Muscle of leg (tissue), 3 donors: ENCODE measurements at regions not wholly inside any gene's neighbourhood (a gene's known extent, or its start where the extent isn't known, plus 50 kb on each side); places are given as distances from the start of the nearest gene placed in this dataset.
"Not testable (repeated sequence)": the region's sequence is repeated elsewhere in the genome, so short reads cannot be mapped to it uniquely, and the experiment has no call there.

Source experiments
- DNase-seq: peaks from one replicate; pipeline ENCODE4 v3.0.0; 2013
- H3K27ac ChIP-seq: one replicate; pipeline ENCODE4 v1.5.1; 2013; ENCODE audit warnings: mild to moderate bottlenecking, low read length, control low read depth
- H3K27me3 ChIP-seq: one replicate; pipeline ENCODE4 v1.6.1; 2013; ENCODE audit warnings: low read length; ENCODE audit not compliant: control insufficient read depth, insufficient read depth
- H3K36me3 ChIP-seq: one replicate; pipeline ENCODE4 v1.6.1; 2013; ENCODE audit warnings: low read length; ENCODE audit not compliant: control insufficient read depth, insufficient read depth
- H3K4me1 ChIP-seq: one replicate; pipeline ENCODE4 v1.6.1; 2013; ENCODE audit warnings: low read length; ENCODE audit not compliant: control insufficient read depth, insufficient read depth
- H3K4me3 ChIP-seq: one replicate; pipeline ENCODE4 v1.5.1; 2013; ENCODE audit warnings: low read length, control low read depth
- H3K9me3 ChIP-seq: replicated peaks from 2 replicates; pipeline ENCODE4 v1.6.1; 2013; ENCODE audit warnings: low read depth, low read length; ENCODE audit not compliant: control insufficient read depth
- WGBS: methylation state at CpG from one replicate; pipeline ENCODE4 v1.1.5; 2013; ENCODE audit warnings: missing lambda C conversion rate; ENCODE audit not compliant: insufficient coverage; 5-methylcytosine and 5-hydroxymethylcytosine counted together

DNA sequence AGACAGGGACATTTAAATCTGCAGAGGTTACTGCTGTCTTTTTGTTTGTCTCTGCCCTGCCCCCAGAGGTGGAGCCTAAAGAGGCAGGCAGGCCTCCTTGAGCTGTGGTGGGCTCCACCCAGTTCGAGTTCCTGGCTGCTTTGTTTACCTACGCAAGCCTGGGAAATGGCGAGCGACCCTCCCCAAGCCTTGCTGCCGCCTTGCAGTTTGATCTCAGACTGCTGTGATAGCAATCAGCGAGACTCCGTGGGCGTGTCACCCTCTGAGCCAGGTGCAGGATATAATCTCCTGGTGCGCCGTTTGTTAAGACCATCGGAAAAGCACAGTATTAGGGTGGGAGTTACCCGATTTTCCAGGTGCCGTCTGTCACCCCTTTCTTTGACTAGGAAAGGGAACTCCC, 93.3 kb downstream of the ANKRD30BL start:
- 83% methylated on average over 6 of the region's 13 CpGs for WGBS
- H3K4me3 ChIP-seq, H3K27me3 ChIP-seq, H3K36me3 ChIP-seq, H3K9me3 ChIP-seq, DNase-seq, H3K27ac ChIP-seq, H3K4me1 ChIP-seq: not testable (repeated sequence)

DNA sequence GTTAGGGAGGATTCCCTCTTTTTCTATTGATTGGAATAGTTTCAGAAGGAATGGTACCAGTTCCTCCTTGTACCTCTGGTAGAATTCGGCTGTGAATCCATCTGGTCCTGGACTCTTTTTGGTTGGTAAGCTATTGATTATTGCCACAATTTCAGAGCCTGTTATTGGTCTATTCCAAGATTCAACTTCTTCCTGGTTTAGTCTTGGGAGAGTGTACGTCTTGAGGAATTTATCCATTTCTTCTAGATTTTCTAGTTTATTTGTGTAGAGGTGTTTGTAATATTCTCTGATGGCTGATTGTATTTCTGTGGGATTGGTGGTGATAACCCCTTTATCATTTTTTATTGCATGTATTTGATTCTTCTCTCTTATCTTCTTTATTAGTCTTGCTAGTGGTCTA, 96.4 kb downstream of the ANKRD30BL start:
- not testable (repeated sequence) for H3K36me3 ChIP-seq, H3K4me1 ChIP-seq, H3K27ac ChIP-seq, H3K4me3 ChIP-seq, H3K27me3 ChIP-seq, H3K9me3 ChIP-seq, DNase-seq
- WGBS: no CpG with 5 or more reads among the region's 2 CpGs

DNA sequence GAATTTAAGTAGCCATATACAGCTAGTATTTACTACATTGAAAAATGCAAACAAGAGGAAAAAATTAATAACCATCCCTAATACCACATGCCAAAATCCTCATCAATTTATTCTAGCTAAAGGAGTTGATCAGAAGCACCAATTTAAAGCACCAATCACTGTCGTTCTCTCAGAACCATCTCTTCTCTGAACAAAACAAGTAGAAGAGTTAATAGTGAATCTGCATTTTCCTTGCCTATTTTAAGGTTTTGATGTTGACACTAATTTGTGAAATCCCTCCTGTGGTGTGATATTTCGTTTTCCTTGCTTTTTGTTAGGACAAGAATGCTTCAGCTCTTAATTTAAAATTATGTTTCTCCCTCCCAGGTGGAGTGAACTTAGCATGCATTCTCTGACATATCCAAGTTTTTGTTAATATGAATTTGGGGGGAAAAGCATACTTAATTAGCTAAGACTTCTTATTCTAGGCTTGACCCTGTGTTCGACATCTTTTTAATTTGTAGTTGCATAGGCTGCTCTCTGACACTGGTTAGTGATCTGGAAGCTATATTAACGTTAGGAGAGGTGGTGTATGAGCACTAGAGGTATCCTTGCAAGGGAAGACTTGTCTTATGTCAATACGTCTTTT, 122.0 kb downstream of the ANKRD30BL start:
- not testable (repeated sequence) for H3K4me3 ChIP-seq, DNase-seq, H3K27ac ChIP-seq, H3K9me3 ChIP-seq, H3K36me3 ChIP-seq, H3K4me1 ChIP-seq
- WGBS: no CpG with 5 or more reads among the region's 5 CpGs
- peaks cover 17% of the 10 kb centered on the region for H3K27me3 ChIP-seq

DNA sequence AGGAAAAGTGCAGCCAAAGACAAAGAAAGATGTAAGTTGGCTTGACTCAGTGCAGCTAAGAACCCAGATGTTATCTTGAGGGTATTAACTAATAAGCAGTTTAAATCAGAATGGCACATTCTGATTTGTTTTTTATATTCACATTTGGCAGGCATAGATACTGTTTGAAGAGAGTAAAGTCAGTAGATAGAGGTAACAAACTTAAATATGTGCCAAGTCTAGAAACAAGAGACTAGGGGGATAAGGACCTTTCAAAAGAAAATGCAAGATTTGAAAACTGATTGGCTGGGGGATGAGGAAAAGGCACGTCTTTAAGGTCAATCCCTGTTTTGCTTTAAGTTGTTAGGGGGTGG, 122.9 kb downstream of the ANKRD30BL start:
- H3K27me3 ChIP-seq: peaks cover 17% of the 10 kb centered on the region
- H3K4me3 ChIP-seq: not testable (repeated sequence)
- no CpG with 5 or more reads among the region's 1 CpG for WGBS

DNA sequence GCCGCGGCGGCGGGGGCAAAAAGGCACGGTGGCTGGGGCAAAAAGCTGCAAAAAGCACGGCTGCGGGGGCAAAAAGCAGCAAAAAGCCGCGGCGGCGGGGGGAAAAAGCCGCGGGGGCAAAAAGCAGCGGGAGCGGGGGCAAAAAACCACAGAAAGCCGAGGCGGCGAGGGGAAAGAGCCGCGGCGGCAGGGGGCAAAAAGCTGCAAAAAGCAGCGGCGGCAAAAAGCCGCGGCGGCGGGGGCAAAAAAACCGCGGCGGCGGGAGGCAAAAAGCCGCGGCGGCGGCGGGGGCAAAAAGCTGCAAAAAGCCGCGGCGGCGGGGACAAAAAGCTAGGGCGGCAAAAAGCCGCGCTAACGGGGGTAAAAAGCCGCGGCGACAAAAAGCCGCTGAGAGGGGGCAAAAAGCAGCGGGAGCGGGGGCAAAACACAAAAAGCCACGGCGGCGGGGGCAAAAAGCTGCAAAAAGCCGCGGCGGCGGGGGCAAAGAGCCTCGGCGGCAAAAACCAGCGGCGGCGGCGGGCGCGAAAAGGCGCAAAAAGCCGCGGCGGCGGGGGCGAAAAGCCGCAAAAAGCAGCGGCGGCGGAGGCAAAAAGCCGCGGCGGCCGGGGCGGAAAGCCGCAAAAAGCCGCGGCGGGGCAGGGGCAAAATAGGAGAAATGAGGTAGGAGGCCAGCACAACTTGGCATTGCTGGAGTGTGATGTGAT, 123.4 kb downstream of the ANKRD30BL start:
- no peaks in the 10 kb centered on the region for H3K36me3 ChIP-seq
- no peak overlapping the region for H3K27ac ChIP-seq
- no peaks in the 10 kb centered on the region for H3K9me3 ChIP-seq
- no peak for DNase-seq
- H3K4me3 ChIP-seq: peak overlapping the region; percentile 38
- H3K27me3 ChIP-seq: peaks cover 17% of the 10 kb centered on the region
- under 1% methylated on average over 82 of the region's 84 CpGs for WGBS
- H3K4me1 ChIP-seq: peaks cover 2% of the 10 kb centered on the region

More for the DNA sequence above, 122.9 kb downstream of the ANKRD30BL start:
- H3K27ac ChIP-seq, H3K36me3 ChIP-seq, H3K9me3 ChIP-seq, DNase-seq, H3K4me1 ChIP-seq: not testable (repeated sequence)

DNA sequence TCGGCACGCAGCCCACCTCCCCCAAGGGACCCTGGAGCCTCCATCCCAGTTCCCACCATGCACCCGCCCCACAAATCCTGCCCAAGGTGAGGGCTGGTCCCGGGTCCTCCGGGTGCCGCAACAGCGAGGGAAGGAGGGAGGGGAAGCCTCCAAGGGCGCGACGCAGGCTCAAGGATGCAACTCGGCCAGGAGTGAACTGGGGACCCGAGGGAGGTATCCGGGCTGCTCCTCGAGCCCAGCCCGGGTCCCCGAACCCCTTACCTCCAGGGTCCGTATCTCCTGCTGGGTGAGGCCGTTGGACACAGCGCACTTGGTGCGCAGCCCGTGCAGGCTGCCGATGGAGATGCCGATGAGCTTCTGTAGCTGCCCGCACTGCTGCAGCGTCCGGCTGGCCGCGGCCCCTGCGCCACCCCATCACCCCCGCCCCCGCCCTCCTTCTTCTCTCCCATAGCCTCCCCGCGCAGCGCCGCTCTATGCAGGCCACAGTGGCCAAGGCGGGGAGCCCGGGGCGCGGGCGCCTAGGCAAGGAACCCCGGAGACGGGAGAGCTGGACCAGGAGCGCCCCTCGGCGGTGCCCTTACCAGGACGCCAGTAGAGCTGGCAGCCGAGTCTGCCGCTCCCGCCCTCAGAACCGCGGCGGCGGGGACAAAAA, 124.1 kb downstream of the ANKRD30BL start:
- Histone ChIP-seq H3K4me3 (peak overlapping the region; percentile 38), H3K27me3 (peaks cover 17% of the 10 kb centered on the region), H3K4me1 (peaks cover 2% of the 10 kb centered on the region), H3K36me3 (no peaks in the 10 kb centered on the region), H3K9me3 (no peaks in the 10 kb centered on the region), H3K27ac (no peak overlapping the region)
- WGBS: 1% methylated on average over 36 of the region's 53 CpGs
- DNase-seq: peak; percentile 4

GRCh38 chr2:132034646-132035045, 127.1 kb downstream of the ANKRD30BL start:
- peaks cover 17% of the 10 kb centered on the region for H3K27me3 ChIP-seq

DNA sequence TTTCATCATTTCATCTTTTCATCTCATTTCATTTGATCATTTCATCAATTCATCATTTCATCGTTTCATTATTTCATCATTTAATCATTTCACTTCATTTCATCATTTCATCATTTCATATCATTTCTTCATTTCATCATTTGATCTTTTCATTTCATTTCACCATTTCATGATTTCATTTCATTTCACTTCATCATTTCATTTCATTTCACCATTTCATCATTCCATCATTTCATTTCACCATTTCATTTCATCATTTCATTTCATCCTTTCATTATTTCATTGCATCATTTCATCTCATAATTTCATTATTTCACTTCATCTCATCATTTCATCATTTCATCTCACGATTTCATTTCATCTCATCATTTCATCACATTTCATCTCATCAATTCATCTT, 127.8 kb downstream of the ANKRD30BL start:
- peaks cover 17% of the 10 kb centered on the region for H3K27me3 ChIP-seq
- H3K36me3 ChIP-seq: no peaks in the 10 kb centered on the region
- WGBS: 67% methylated on average over 1 of the region's 2 CpGs
- no peak for DNase-seq
- no peaks in the 10 kb centered on the region for H3K9me3 ChIP-seq
- H3K27ac ChIP-seq: no peak overlapping the region
- peaks cover 2% of the 10 kb centered on the region for H3K4me1 ChIP-seq
- H3K4me3 ChIP-seq: no peak overlapping the region

More at GRCh38 chr2:132034646-132035045, 127.1 kb downstream of the ANKRD30BL start:
- Histone ChIP-seq H3K9me3 (no peaks in the 10 kb centered on the region), H3K4me1 (peaks cover 2% of the 10 kb centered on the region), H3K4me3 (no peak overlapping the region), H3K27ac (no peak overlapping the region), H3K36me3 (no peaks in the 10 kb centered on the region)
- 84% methylated on average over 2 of the region's 2 CpGs for WGBS
- no peak for DNase-seq

- H3K4me1 ChIP-seq: peaks cover 2% of the 10 kb centered on the region
- H3K27me3 ChIP-seq: peaks cover 15% of the 10 kb centered on the region
- DNase-seq: no peak
- H3K27ac ChIP-seq: no peak overlapping the region
- no peak overlapping the region for H3K4me3 ChIP-seq
- 79% methylated on average over 2 of the region's 2 CpGs for WGBS
- no peaks in the 10 kb centered on the region for H3K36me3 ChIP-seq
- no peaks in the 10 kb centered on the region for H3K9me3 ChIP-seq
Measured at GRCh38 chr2:132033365-132033764, 128.4 kb downstream of the ANKRD30BL start.

GRCh38 chr2:132012046-132012445, 149.7 kb downstream of the ANKRD30BL start:
- H3K27me3 ChIP-seq: peaks cover 10% of the 10 kb centered on the region
- not testable (repeated sequence) for DNase-seq, H3K4me1 ChIP-seq, H3K4me3 ChIP-seq, H3K27ac ChIP-seq, H3K36me3 ChIP-seq, H3K9me3 ChIP-seq
- no CpG with 5 or more reads among the region's 1 CpG for WGBS
